Muscle of back (tissue), 3 donors: ENCODE measurements at regions not wholly inside any gene's neighbourhood (a gene's known extent, or its start where the extent isn't known, plus 50 kb on each side); places are given as distances from the start of the nearest gene placed in this dataset.

Source experiments
- DNase-seq, 3 donors: peaks; one replicate each; pipeline versions ENCODE4 v3.0.0 to v3.0.0-alpha.2; 2013

DNA sequence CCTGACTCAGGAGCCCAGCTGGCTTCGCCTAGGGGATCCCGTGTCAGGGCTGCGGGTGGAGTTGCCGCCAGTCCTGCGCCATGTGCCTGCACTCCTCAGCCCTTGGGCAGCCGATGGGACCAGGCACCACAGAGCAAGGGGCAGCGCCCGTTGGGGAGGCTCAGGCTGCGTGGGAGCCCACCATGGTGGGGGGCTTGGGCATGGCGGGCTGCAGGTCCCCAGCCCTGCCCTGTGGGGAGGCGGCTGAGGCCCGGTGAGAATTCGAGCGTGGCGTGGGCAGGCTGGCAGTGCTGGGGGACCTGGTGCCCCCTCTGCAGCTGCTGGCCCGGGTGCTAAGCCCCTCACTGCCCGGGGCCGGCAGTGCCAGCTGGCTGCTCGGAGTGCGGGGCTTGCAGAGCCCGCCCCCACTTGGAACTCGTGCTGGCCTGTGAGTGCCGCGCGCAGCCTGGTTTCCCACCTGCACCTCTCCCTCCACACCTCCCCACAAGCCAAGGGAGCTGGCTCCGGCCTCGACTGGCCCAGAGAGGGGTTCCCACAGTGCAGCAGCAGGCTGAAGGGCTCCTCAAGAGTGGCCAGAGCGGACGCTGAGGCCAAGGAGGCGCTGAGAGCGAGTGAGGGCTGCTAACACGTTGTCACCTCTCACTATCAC is 135.1 kb upstream of the SEL1L start:
- no peak for DNase-seq

GRCh38 chr14:81669308-81669707 is 135.7 kb upstream of the SEL1L start:
- DNase-seq: no peak

DNA sequence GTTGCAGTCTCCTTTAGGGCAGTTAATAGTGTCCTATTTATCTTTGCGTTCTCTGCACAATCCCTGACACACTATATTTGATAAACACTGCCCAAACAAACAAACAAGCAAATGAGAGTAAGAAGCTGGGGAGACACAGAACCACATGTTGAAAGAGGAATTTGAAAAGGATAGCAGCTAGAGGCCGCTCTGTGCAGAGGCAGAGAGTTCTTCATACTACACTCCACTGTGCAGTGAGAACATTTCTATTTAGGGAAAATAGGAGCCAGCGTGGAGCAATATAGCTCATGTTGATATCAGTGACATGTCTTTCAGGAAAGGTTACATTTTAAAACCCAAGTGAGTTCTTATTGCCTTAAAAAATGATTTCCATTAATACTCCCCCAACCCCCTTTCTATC is 140.3 kb upstream of the SEL1L start:
- DNase-seq: peak in 2 of 3 donors; percentile 19 to 54

DNA sequence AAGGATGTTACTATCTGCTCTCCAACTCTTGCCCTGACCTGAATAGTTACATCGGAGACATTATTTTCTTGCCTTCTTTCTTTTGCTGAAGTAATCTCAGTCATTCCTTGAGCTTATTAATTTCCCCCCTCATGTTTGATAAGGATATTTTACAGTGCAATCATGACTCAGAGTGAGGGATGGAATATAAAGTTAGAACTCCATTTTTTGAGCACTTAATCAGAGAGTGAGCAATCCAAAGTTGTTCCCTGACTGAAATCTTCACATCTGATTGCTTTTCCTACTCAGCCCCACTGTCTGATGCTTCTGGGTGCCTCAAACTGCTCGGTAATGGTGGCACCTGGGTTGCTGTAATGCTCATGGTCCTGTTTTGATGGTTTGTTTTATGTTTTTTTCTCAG is 142.7 kb upstream of the SEL1L start:
- DNase-seq: no peak

DNA sequence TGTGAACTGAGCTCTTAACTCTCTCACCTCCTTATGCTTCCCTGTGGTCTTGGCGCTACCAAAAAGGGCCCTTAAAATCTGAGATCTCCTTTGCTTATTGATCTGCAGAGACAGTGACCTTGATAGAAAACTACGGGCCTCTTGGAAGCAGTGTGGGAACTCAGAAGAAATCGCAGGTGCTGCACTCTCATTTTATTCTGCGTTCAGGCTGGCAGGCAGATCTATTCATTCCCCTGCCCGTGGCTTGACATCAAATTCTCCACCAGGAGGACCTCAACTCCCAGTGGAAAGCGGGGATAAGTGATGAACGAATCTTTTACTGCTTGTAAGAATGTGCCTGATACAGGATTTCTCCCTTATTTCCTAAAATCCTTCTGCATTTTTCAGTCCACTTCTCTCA is 143.2 kb upstream of the SEL1L start:
- DNase-seq: no peak

- DNase-seq: no peak
Measured at GRCh38 chr14:81677736-81678135, 144.1 kb upstream of the SEL1L start.

GRCh38 chr14:81679226-81679625 is 145.6 kb upstream of the SEL1L start:
- no peak for DNase-seq

DNA sequence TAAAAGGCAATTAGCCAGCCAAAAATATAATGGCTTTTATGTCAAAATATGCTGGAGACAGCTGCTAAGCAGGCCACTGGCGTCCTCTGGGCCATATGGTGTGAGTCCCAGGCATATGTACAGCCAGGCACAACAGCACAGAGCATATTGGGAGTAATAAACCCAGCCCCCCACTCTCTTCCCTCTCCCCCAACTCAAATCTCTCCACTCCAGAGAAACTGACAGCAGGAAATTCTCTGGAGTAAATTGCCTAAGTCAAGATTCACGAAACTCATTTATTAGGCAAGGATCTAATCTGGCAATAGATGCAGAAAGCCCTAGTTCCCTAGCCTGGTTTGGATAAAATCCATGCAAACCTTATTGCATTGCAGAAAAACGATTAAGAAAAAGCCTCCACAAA is 147.9 kb upstream of the SEL1L start:
- peak; percentile 28 to 78 (median 52) for DNase-seq

- no peak for DNase-seq
Measured at GRCh38 chr14:81682134-81682533, 148.5 kb upstream of the SEL1L start.

DNA sequence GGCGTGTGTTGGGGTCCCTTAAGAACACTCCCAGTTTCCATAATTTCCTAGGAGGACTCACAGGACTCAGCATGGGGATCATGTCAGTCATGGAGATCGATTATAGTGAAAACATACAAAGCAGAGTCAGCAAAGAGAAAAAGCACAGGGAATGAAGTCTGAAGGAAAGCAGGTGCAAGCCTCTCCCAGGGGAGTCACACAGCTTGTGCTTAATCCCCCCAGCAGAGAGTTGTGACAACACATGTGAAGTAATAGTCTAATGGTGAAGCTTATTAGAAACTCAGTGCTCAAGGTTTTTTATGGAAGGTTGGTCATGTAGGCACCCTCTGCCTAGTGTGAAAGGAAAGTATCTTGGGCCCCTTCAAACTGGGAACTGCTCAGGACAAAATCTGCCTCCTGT is 149.0 kb upstream of the SEL1L start:
- no peak for DNase-seq

- no peak for DNase-seq
Measured at GRCh38 chr14:81684696-81685095, 151.0 kb upstream of the SEL1L start.

DNA sequence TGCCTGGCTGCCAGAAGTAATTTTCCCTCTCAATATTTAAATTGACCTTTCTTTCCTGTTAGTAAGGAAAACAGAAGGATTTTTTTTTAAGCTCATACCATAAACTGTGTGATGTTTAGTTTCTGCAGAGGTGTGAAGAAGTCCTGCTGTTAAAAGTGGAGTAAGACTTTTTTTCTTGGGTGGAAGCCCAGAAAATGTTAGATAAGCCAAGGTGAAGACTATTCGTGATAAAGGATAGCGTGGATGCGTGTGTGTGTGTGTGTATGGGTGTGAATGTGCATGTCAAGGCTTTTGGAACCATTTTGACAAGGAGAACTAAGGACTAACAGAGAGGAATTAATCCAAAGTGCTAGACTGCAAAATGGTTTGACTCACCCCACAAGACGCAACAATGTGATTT is 152.9 kb upstream of the SEL1L start:
- no peak for DNase-seq

- DNase-seq: no peak
Measured at GRCh38 chr14:81691931-81692330, 158.3 kb upstream of the SEL1L start.

DNA sequence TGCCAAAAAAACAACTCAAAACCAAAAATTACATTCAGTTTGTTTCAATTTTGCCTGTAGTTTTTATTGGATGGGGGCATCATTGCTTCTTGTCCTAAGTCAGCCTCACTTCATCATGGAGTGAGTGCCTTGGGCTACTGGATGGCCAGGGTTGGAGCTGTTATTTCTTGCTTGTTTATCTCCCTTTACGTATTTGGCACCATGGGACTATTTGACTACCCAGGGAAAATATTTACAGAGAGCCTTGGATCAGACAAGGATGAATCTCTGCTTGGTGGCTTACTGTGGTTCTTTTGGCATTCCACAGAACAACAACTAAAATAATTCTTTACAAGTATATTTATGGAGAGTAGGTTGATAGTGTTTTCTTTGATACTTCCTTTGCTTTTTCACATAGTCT is 160.8 kb upstream of the SEL1L start:
- no peak for DNase-seq

DNA sequence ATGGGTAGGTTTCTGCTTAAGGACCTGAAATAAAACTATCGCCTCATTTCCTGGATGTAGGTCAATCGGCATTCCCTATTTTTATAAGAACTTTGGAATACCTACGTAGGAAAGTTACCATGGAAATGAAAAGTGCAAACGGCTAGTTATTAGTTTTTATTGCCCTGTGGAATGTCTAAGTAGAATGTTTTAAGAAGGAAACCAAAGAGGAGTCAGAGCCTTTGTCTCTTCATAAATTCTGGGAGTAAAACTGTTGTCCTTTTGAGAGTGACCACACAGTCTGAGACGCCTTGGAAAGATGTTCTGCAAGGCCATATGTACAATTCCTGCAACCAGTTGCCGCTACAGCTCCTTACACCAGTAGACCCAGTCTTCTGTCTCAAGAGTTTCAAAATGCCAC is 176.0 kb upstream of the SEL1L start:
- peak in 1 of 3 donors; percentile 31 for DNase-seq

- DNase-seq: peak; percentile 28 to 76 (median 67)
Measured at GRCh38 chr14:81710232-81710845, 176.7 kb upstream of the SEL1L start.

GRCh38 chr14:81715731-81716130 is 182.1 kb upstream of the SEL1L start:
- no peak for DNase-seq

DNA sequence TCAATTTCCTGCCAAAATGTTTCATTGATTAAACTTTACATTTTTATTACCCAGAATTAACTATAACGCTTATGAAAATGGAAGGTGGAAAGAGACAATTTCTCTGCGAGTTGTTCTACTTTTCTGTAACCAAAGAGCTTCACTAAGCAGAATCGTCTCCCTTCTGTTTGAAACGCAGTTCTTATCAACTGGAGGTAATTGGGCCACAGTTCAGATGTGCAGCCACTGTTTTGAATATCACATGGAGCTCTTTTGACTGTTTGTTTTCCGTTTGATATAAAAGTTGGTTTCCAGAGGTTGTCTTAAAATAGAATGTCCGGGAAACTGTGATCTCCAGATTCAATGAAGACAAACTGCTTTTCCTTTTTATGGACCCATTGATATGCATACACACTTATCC is 183.3 kb upstream of the SEL1L start:
- no peak for DNase-seq

DNA sequence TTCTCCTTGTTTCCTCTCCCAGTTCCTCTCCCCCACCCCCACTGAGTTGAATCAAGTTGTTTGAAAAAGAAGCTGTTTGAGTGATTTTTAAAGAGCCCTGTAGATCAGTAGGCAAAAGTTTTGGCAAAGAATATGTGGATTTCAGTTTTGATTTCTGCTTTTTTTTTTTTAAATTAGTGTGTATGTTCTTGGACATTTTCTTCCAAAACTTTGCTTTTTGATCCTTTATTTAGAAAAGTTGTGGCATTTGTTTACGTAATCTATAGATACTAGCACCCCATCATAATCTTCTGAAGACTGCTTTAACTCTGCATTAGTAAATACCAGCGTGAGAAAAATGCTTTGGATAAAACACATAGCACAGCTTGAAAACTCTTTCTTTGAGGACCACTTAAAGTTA is 190.3 kb upstream of the SEL1L start:
- no peak for DNase-seq

DNA sequence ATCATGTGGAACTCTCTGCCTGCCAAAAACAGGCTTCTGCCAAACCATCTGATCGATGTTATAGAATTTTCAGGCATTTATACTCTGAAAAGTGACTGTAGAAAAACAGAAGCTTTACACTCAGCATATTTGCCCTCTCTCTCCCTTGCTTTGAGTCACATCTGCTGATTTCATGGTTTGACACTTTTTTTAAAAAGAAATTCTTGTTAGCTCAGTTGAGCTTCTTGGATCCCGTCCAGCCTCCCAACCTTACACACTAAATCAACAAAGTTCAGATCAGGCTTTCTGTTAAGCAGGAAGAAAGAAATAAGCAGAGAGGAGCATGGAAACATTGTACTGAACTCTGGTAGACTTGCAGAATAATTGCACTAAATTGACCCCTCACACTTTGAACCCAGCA is 193.6 kb upstream of the SEL1L start:
- peak; percentile 17 to 40 (median 19) for DNase-seq

GRCh38 chr14:81728447-81728846 is 194.8 kb upstream of the SEL1L start:
- no peak for DNase-seq

DNA sequence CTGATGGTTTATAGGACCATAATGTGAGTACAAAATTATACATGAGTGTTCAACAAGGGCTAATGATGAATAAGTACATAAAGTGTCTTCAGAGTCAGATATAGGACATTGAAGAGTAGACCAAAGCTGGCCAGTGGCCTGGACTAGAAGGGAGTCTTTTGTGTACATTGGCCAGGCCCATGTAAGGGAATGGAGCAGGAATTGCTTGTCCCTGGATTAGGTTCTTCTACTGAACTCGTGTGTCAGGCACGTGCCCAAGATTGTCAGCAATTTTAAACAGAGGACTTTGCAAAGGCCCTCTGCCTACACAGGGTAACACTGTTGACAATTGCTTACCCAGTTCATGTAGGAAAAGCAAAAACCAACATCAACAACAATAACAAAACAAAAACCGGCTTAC is 196.0 kb upstream of the SEL1L start:
- DNase-seq: no peak

- no peak for DNase-seq
Measured at GRCh38 chr14:81737938-81738337, 204.3 kb upstream of the SEL1L start.
